Right atrium auricular region (tissue), 2 donors: ENCODE measurements at regions not wholly inside any gene's neighbourhood (a gene's known extent, or its start where the extent isn't known, plus 50 kb on each side); places are given as distances from the start of the nearest gene placed in this dataset.

Experiments used
- DNase-seq: peaks from one replicate; pipeline ENCODE4 v3.0.0-alpha.2; 2019; ENCODE audit warnings: low spot score
- H3K27ac ChIP-seq, 2 donors: fragments of 200-600 bp; sonication (generic); 1 replicate in 1 of 2; 2 replicates in 1 of 2; pipeline ENCODE4 v1.5.1; 2016 to 2019
- H3K27me3 ChIP-seq, 2 donors: fragments of 200-600 bp; sonication (generic); one replicate each; pipeline versions ENCODE4 v1.5.1 to v1.6.0; 2017 to 2019
- H3K36me3 ChIP-seq: fragments of 200-600 bp; sonication (generic); one replicate; pipeline ENCODE4 v1.5.1; 2016
- H3K4me1 ChIP-seq, 2 donors: fragments of 200-600 bp; sonication (generic); one replicate each; pipeline versions ENCODE4 v1.5.1 to v1.6.0; 2017 to 2019
- H3K4me3 ChIP-seq, 2 donors: fragments of 200-600 bp; sonication (generic); 1 replicate in 1 of 2; 2 replicates in 1 of 2; pipeline ENCODE4 v1.5.1; 2017 to 2019; ENCODE audit warnings: mild to moderate bottlenecking in 1 of 2, moderate library complexity in 1 of 2
- H3K9me3 ChIP-seq, 2 donors: fragments of 200-600 bp; sonication (generic); one replicate each; pipeline ENCODE4 v1.5.1; 2019
- CTCF ChIP-seq, 2 donors: fragments of 200-600 bp; sonication (generic); IDR thresholded peaks; one replicate each; pipeline ENCODE4 v1.5.1; 2019; ENCODE audit warnings: antibody characterized with exemption in 2 of 2

- no peak for DNase-seq
- H3K4me1 ChIP-seq = no peaks in the 10 kb centered on the region
- no peak overlapping the region for H3K27ac ChIP-seq
- TF ChIP-seq CTCF (IDR thresholded peaks at IDR 0.05) = no peak
- H3K27me3 ChIP-seq = no peaks in the 10 kb centered on the region
- H3K9me3 ChIP-seq = no peaks in the 10 kb centered on the region
- no peaks in the 10 kb centered on the region for H3K36me3 ChIP-seq
- H3K4me3 ChIP-seq = no peak overlapping the region
These were observed 608.7 kb downstream of the SOX6 start for GRCh38 chr11:15747671-15748070.

- TF ChIP-seq CTCF (IDR thresholded peaks at IDR 0.05) = no peak
- Histone ChIP-seq H3K36me3 (no peaks in the 10 kb centered on the region), H3K27me3 (no peaks in the 10 kb centered on the region), H3K27ac (no peak overlapping the region), H3K9me3 (no peaks in the 10 kb centered on the region), H3K4me3 (no peak overlapping the region), H3K4me1 (no peaks in the 10 kb centered on the region)
- no peak for DNase-seq
These were observed 608.2 kb downstream of the SOX6 start for GRCh38 chr11:15748132-15748531.

GRCh38 chr11:15748741-15749140 is 607.6 kb downstream of the SOX6 start:
- no peaks in the 10 kb centered on the region for H3K36me3 ChIP-seq
- H3K27ac ChIP-seq = no peak overlapping the region
- no peak for TF ChIP-seq CTCF (IDR thresholded peaks at IDR 0.05)
- H3K27me3 ChIP-seq = no peaks in the 10 kb centered on the region
- no peak for DNase-seq
- H3K9me3 ChIP-seq = peaks cover 0 to 2% of the 10 kb centered on the region in 2 donors
- H3K4me3 ChIP-seq = no peak overlapping the region
- no peaks in the 10 kb centered on the region for H3K4me1 ChIP-seq

- H3K27me3 ChIP-seq = no peaks in the 10 kb centered on the region
- H3K9me3 ChIP-seq = peaks cover 0 to 9% of the 10 kb centered on the region in 2 donors
- H3K27ac ChIP-seq = no peak overlapping the region
- no peak for TF ChIP-seq CTCF (IDR thresholded peaks at IDR 0.05)
- H3K4me1 ChIP-seq = no peaks in the 10 kb centered on the region
- H3K36me3 ChIP-seq = no peaks in the 10 kb centered on the region
- DNase-seq = no peak
- no peak overlapping the region for H3K4me3 ChIP-seq
These were observed 605.6 kb downstream of the SOX6 start for GRCh38 chr11:15750535-15751308.

- H3K27me3 ChIP-seq = no peaks in the 10 kb centered on the region
- no peaks in the 10 kb centered on the region for H3K4me1 ChIP-seq
- H3K4me3 ChIP-seq = no peak overlapping the region
- peaks cover 0 to 9% of the 10 kb centered on the region in 2 donors for H3K9me3 ChIP-seq
- H3K36me3 ChIP-seq = no peaks in the 10 kb centered on the region
- no peak for TF ChIP-seq CTCF (IDR thresholded peaks at IDR 0.05)
- no peak overlapping the region for H3K27ac ChIP-seq
- DNase-seq = no peak
These were observed 602.1 kb downstream of the SOX6 start for GRCh38 chr11:15754221-15754620.
